Spinal cord (tissue), 9 donors: ENCODE measurements at regions not wholly inside any gene's neighbourhood (a gene's known extent, or its start where the extent isn't known, plus 50 kb on each side); places are given as distances from the start of the nearest gene placed in this dataset.
"Not testable (repeated sequence)": the region's sequence is repeated elsewhere in the genome, so short reads cannot be mapped to it uniquely, and the experiment has no call there.

ENCODE experiments used
- DNase-seq, 6 donors: peaks; one replicate each; pipeline versions ENCODE4 v3.0.0 to v3.0.0-alpha.2; 2013 to 2015; ENCODE audit warnings: low spot score in 6 of 6, low read depth in 4 of 6
- H3K27ac ChIP-seq: one replicate; pipeline ENCODE4 v1.5.1; 2013; ENCODE audit warnings: low read depth, low read length, control low read depth
- H3K27me3 ChIP-seq: one replicate; pipeline ENCODE4 v1.6.1; 2013; ENCODE audit warnings: low read length; ENCODE audit not compliant: control insufficient read depth, insufficient read depth
- H3K36me3 ChIP-seq: one replicate; pipeline ENCODE4 v1.6.1; 2013; ENCODE audit warnings: low read length; ENCODE audit not compliant: control insufficient read depth, insufficient read depth
- H3K4me1 ChIP-seq: one replicate; pipeline ENCODE4 v1.6.1; 2013; ENCODE audit warnings: low read length; ENCODE audit not compliant: control insufficient read depth, insufficient read depth
- H3K4me3 ChIP-seq: one replicate; pipeline ENCODE4 v1.5.1; 2013; ENCODE audit warnings: low read depth, low read length, control low read depth
- H3K9me3 ChIP-seq: one replicate; pipeline ENCODE4 v1.6.1; 2013; ENCODE audit warnings: low read length; ENCODE audit not compliant: control insufficient read depth, insufficient read depth
- WGBS: methylation state at CpG from one replicate; pipeline ENCODE4 v1.1.5; 2013; ENCODE audit warnings: missing lambda C conversion rate; ENCODE audit not compliant: insufficient coverage; 5-methylcytosine and 5-hydroxymethylcytosine counted together
- donor health status: healthy.

GRCh38 chr14:21840765-21841164 is 167.1 kb upstream of the OR4E1 start:
- Histone ChIP-seq H3K4me1 (no peaks in the 10 kb centered on the region), H3K4me3 (no peak overlapping the region), H3K27ac (no peak overlapping the region), H3K27me3 (no peaks in the 10 kb centered on the region), H3K9me3 (no peaks in the 10 kb centered on the region), H3K36me3 (no peaks in the 10 kb centered on the region)
- peak in 1 of 6 donors; percentile 18 for DNase-seq
- no CpG with 5 or more reads among the region's 4 CpGs for WGBS

- no peak for DNase-seq
- H3K4me3 ChIP-seq: no peak overlapping the region
- WGBS: 90% methylated on average over 2 of the region's 4 CpGs
- H3K4me1 ChIP-seq: no peaks in the 10 kb centered on the region
- no peaks in the 10 kb centered on the region for H3K27me3 ChIP-seq
- H3K36me3 ChIP-seq: no peaks in the 10 kb centered on the region
- H3K27ac ChIP-seq: no peak overlapping the region
- H3K9me3 ChIP-seq: no peaks in the 10 kb centered on the region
Observed at GRCh38 chr14:21833836-21834235, 160.2 kb upstream of the OR4E1 start.

GRCh38 chr14:21825845-21826244 is 152.2 kb upstream of the OR4E1 start:
- Histone ChIP-seq H3K4me1 (no peaks in the 10 kb centered on the region), H3K9me3 (no peaks in the 10 kb centered on the region), H3K4me3 (no peak overlapping the region), H3K36me3 (no peaks in the 10 kb centered on the region), H3K27ac (no peak overlapping the region), H3K27me3 (no peaks in the 10 kb centered on the region)
- 80% methylated on average over 1 of the region's 7 CpGs for WGBS
- DNase-seq: no peak

GRCh38 chr14:21825149-21825743 is 151.6 kb upstream of the OR4E1 start:
- Histone ChIP-seq H3K27me3 (no peaks in the 10 kb centered on the region), H3K9me3 (no peaks in the 10 kb centered on the region), H3K36me3 (no peaks in the 10 kb centered on the region), H3K27ac (no peak overlapping the region), H3K4me3 (no peak overlapping the region), H3K4me1 (no peaks in the 10 kb centered on the region)
- no peak for DNase-seq
- 15% methylated on average over 4 of the region's 4 CpGs for WGBS

- no peaks in the 10 kb centered on the region for H3K4me1 ChIP-seq
- no peaks in the 10 kb centered on the region for H3K9me3 ChIP-seq
- no peak overlapping the region for H3K4me3 ChIP-seq
- H3K36me3 ChIP-seq: no peaks in the 10 kb centered on the region
- DNase-seq: no peak
- no peaks in the 10 kb centered on the region for H3K27me3 ChIP-seq
- H3K27ac ChIP-seq: no peak overlapping the region
Observed at GRCh38 chr14:21822109-21822508, 148.5 kb upstream of the OR4E1 start.

GRCh38 chr14:21820631-21821030 is 147.0 kb upstream of the OR4E1 start:
- H3K36me3 ChIP-seq: no peaks in the 10 kb centered on the region
- no peak overlapping the region for H3K27ac ChIP-seq
- no peaks in the 10 kb centered on the region for H3K9me3 ChIP-seq
- no peak for DNase-seq
- no peaks in the 10 kb centered on the region for H3K4me1 ChIP-seq
- H3K4me3 ChIP-seq: no peak overlapping the region
- WGBS: 100% methylated on average over 1 of the region's 1 CpG
- H3K27me3 ChIP-seq: no peaks in the 10 kb centered on the region

GRCh38 chr14:21819891-21820290 is 146.3 kb upstream of the OR4E1 start:
- DNase-seq, H3K27me3 ChIP-seq, H3K4me1 ChIP-seq, H3K4me3 ChIP-seq, H3K9me3 ChIP-seq, H3K36me3 ChIP-seq, H3K27ac ChIP-seq: not testable (repeated sequence)
- no CpG with 5 or more reads among the region's 1 CpG for WGBS

- H3K27ac ChIP-seq, H3K36me3 ChIP-seq, DNase-seq, H3K4me3 ChIP-seq, H3K4me1 ChIP-seq, H3K9me3 ChIP-seq, H3K27me3 ChIP-seq: not testable (repeated sequence)
- no CpG with 5 or more reads among the region's 3 CpGs for WGBS
Observed at GRCh38 chr14:21817010-21817409, 143.4 kb upstream of the OR4E1 start.

GRCh38 chr14:21807975-21808374 is 134.4 kb upstream of the OR4E1 start:
- DNase-seq: no peak
- Histone ChIP-seq H3K36me3 (no peaks in the 10 kb centered on the region), H3K27ac (no peak overlapping the region), H3K4me3 (no peak overlapping the region), H3K27me3 (no peaks in the 10 kb centered on the region), H3K9me3 (no peaks in the 10 kb centered on the region), H3K4me1 (no peaks in the 10 kb centered on the region)
- WGBS: 95% methylated on average over 10 of the region's 13 CpGs

GRCh38 chr14:21804981-21805380 is 131.4 kb upstream of the OR4E1 start:
- Histone ChIP-seq H3K27ac (no peak overlapping the region), H3K9me3 (no peaks in the 10 kb centered on the region), H3K4me1 (no peaks in the 10 kb centered on the region), H3K27me3 (no peaks in the 10 kb centered on the region), H3K36me3 (no peaks in the 10 kb centered on the region), H3K4me3 (no peak overlapping the region)
- DNase-seq: no peak
- WGBS: no CpG with 5 or more reads among the region's 2 CpGs
